GM23248 (cell line): ENCODE measurements at regions not wholly inside any gene's neighbourhood (a gene's known extent, or its start where the extent isn't known, plus 50 kb on each side); places are given as distances from the start of the nearest gene placed in this dataset.

Experiments used
- EZH2 ChIP-seq: fragments of 200-600 bp; sonication (generic); IDR thresholded peaks from 2 replicates; pipeline ENCODE4 v1.6.1; 2018; ENCODE audit warnings: antibody characterized with exemption, mild to moderate bottlenecking; ENCODE audit not compliant: insufficient read depth, poor library complexity, severe bottlenecking
- EZH2phosphoT487 ChIP-seq: fragments of 200-600 bp; sonication (generic); IDR thresholded peaks from 2 replicates; pipeline ENCODE4 v1.6.1; 2018; ENCODE audit warnings: antibody characterized with exemption, moderate library complexity, mild to moderate bottlenecking, low read depth; ENCODE audit not compliant: insufficient read depth

DNA sequence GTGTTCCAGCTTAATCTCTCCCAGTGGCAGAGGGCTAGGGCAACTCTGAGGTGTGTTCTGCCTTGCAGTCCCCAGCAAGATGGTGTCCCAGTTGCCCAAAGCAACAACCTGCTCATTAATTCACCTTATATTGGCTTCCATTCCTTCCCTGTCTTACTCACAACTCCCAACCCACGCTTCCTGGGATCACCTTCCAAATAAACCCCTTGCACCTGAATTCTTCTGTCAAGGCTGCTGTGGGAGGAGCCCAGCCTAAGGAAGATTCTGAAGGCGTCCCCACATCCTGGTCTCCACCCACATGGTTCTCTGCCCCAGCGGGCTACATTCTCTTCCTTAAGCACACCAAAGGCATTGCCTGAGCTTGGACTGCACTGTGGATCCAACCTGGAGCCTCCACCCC is 116.6 kb upstream of the MAFB start:
- TF ChIP-seq EZH2 (no peak), EZH2phosphoT487 (no peak)
